Gastrocnemius medialis (tissue), 4 donors: ENCODE measurements at regions not wholly inside any gene's neighbourhood (a gene's known extent, or its start where the extent isn't known, plus 50 kb on each side); places are given as distances from the start of the nearest gene placed in this dataset.

Experiments used
- POLR2A ChIP-seq, 2 donors: fragments of 450-650 bp; IDR thresholded peaks; one replicate each; pipeline ENCODE4 v1.6.1; 2017; ENCODE audit warnings: antibody characterized with exemption in 2 of 2, mild to moderate bottlenecking in 2 of 2, moderate library complexity in 2 of 2
- TF ChIP-seq, protein P1 (sequence below), 5 experiments: fragments of 450-650 bp in 3 of 5; fragments of 200-600 bp in 2 of 5; sonication (generic) in 2 of 5; IDR thresholded peaks in 4 of 5; conservative IDR thresholded peaks in 1 of 5; 1 replicate in 4 of 5; 2 replicates in 1 of 5; pipeline ENCODE4 v1.5.1; 2016 to 2019; ENCODE audit warnings: antibody characterized with exemption in 5 of 5, mild to moderate bottlenecking in 3 of 5, moderate library complexity in 3 of 5

- TF ChIP-seq, protein P1, sequence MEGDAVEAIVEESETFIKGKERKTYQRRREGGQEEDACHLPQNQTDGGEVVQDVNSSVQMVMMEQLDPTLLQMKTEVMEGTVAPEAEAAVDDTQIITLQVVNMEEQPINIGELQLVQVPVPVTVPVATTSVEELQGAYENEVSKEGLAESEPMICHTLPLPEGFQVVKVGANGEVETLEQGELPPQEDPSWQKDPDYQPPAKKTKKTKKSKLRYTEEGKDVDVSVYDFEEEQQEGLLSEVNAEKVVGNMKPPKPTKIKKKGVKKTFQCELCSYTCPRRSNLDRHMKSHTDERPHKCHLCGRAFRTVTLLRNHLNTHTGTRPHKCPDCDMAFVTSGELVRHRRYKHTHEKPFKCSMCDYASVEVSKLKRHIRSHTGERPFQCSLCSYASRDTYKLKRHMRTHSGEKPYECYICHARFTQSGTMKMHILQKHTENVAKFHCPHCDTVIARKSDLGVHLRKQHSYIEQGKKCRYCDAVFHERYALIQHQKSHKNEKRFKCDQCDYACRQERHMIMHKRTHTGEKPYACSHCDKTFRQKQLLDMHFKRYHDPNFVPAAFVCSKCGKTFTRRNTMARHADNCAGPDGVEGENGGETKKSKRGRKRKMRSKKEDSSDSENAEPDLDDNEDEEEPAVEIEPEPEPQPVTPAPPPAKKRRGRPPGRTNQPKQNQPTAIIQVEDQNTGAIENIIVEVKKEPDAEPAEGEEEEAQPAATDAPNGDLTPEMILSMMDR (IDR thresholded peaks at IDR 0.05 in 4 of 5, conservative IDR thresholded peaks at IDR 0.05 in 1 of 5): no peak
- TF ChIP-seq POLR2A (IDR thresholded peaks at IDR 0.05): no peak
These were observed 569.1 kb upstream of the MEF2C start for GRCh38 chr5:89452081-89452480.
